ENCODE measurements at regions not wholly inside any gene's neighbourhood (a gene's known extent, or its start where the extent isn't known, plus 50 kb on each side); places are given as distances from the start of the nearest gene placed in this dataset.

- no peak for TF ChIP-seq CTCF (IDR thresholded peaks at IDR 0.05; ENCODE audit: low read depth, low read length)
- peak; percentile 83 for TF ChIP-seq MAX (IDR thresholded peaks at IDR 0.05; ENCODE audit: low read depth, low read length)
- TF ChIP-seq MYC (IDR thresholded peaks at IDR 0.05; ENCODE audit: low read depth, low read length) = peak; percentile 81
These were observed 329.7 kb downstream of the FSIP2 start for GRCh38 chr2:186068139-186068801.
